T-helper 2 cell treated with Interferon-gamma antibody and Interleukin-4, amounts not matched to agents 5 μg/mL and 100 μg/mL, for 36 hours (primary cell): ENCODE measurements at regions not wholly inside any gene's neighbourhood (a gene's known extent, or its start where the extent isn't known, plus 50 kb on each side); places are given as distances from the start of the nearest gene placed in this dataset.
"Not testable (repeated sequence)": the region's sequence is repeated elsewhere in the genome, so short reads cannot be mapped to it uniquely, and the experiment has no call there.

Source experiments
- DNase-seq: peaks from one replicate; pipeline ENCODE4 v3.0.0; 2021; ENCODE audit warnings: low spot score
- H3K27ac Mint-ChIP-seq: one replicate; pipeline ENCODE4 v1.8.0; 2021; ENCODE audit warnings: mild to moderate bottlenecking, mixed read lengths
- H3K27me3 Mint-ChIP-seq: one replicate; pipeline ENCODE4 v1.8.0; 2021; ENCODE audit warnings: low read depth, mixed read lengths
- H3K36me3 Mint-ChIP-seq: one replicate; pipeline ENCODE4 v1.8.0; 2021; ENCODE audit warnings: low read depth, mixed read lengths
- H3K4me1 Mint-ChIP-seq: one replicate; pipeline ENCODE4 v1.8.0; 2021; ENCODE audit warnings: low read depth, mixed read lengths
- H3K4me3 Mint-ChIP-seq: one replicate; pipeline ENCODE4 v1.8.0; 2022; ENCODE audit warnings: mild to moderate bottlenecking, moderate library complexity, mixed read lengths
- H3K9me3 Mint-ChIP-seq: one replicate; pipeline ENCODE4 v1.8.0; 2021; ENCODE audit warnings: mixed read lengths

GRCh38 chr3:101150504-101150903 lies 157.3 kb upstream of the ABI3BP start:
- Mint-ChIP-seq H3K27ac (no peak overlapping the region), H3K27me3 (no peaks in the 10 kb centered on the region), H3K9me3 (no peaks in the 10 kb centered on the region), H3K4me1 (peaks cover 2% of the 10 kb centered on the region), H3K4me3 (no peak overlapping the region), H3K36me3 (no peaks in the 10 kb centered on the region)
- no peak for DNase-seq

DNA sequence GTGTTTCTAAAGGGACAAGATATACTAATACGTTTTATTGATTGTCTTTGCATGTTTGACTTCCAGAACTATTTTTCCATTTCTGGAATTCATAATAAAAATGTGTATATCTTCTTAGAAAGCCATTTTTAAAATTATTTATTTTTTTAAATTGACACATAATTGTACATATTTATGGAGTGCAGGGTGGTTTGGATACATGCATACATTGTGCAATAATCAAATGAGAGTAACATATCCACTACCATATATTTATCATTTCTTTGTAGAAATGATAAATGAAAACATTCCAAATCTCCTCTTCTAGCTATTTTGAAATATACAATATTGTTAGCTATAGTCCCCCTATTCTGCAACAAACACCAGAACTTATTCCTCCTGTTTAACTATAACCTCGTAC lies 156.5 kb upstream of the ABI3BP start:
- Mint-ChIP-seq H3K27ac (no peak overlapping the region), H3K4me3 (no peak overlapping the region), H3K4me1 (peaks cover 2% of the 10 kb centered on the region), H3K36me3 (no peaks in the 10 kb centered on the region), H3K27me3 (no peaks in the 10 kb centered on the region), H3K9me3 (no peaks in the 10 kb centered on the region)
- DNase-seq: no peak

DNA sequence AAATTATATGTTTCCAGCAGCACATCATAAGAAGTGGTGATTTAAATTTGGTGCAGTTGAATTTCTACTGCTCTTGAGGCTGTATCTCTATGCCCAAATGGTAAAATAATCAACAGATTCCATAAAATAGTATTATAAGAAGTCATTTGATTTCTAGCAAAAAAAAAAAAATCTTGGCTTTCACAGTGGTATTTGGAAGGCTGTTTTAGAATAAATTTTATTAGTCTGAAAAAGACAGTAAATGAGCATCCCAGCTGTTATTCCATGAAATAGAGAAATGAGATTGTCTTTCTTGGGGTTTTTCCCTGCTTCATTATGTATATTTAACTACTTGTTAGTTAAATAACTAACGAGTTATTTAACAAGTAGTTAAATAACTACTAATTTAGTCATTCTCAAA lies 156.0 kb upstream of the ABI3BP start:
- Mint-ChIP-seq H3K36me3 (no peaks in the 10 kb centered on the region), H3K4me1 (peaks cover 2% of the 10 kb centered on the region), H3K4me3 (no peak overlapping the region), H3K27ac (no peak overlapping the region), H3K27me3 (no peaks in the 10 kb centered on the region), H3K9me3 (no peaks in the 10 kb centered on the region)
- no peak for DNase-seq

GRCh38 chr3:101148001-101148400 lies 154.8 kb upstream of the ABI3BP start:
- DNase-seq: no peak
- no peak overlapping the region for H3K4me3 Mint-ChIP-seq
- H3K36me3 Mint-ChIP-seq: no peaks in the 10 kb centered on the region
- no peaks in the 10 kb centered on the region for H3K27me3 Mint-ChIP-seq
- no peak overlapping the region for H3K27ac Mint-ChIP-seq
- H3K4me1 Mint-ChIP-seq: peaks cover 2% of the 10 kb centered on the region
- no peaks in the 10 kb centered on the region for H3K9me3 Mint-ChIP-seq

GRCh38 chr3:101146946-101147345 lies 153.7 kb upstream of the ABI3BP start:
- no peak overlapping the region for H3K4me3 Mint-ChIP-seq
- DNase-seq: no peak
- peaks cover 2% of the 10 kb centered on the region for H3K4me1 Mint-ChIP-seq
- H3K27ac Mint-ChIP-seq: no peak overlapping the region
- H3K27me3 Mint-ChIP-seq: no peaks in the 10 kb centered on the region
- H3K36me3 Mint-ChIP-seq: no peaks in the 10 kb centered on the region
- H3K9me3 Mint-ChIP-seq: no peaks in the 10 kb centered on the region

DNA sequence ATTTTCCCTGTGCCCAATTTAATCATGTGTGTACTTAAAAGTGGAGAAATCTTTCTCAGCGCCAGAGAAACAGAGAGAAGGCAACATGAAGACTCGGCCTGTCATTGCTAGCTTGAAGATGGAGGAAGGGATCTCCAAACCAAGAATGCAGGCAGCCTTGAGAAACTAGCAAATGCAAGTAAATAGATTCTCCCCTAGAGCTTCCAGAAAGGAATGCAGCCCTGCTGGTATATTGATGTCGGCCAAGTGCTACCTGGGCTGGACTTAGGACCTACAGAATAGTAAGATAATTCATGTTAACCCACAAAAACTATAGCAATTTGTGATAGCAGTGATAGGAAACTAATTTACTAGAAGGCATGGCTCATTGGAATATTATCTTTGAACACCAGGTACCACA lies 150.9 kb upstream of the ABI3BP start:
- no peak for DNase-seq
- Mint-ChIP-seq H3K9me3 (no peaks in the 10 kb centered on the region), H3K36me3 (no peaks in the 10 kb centered on the region), H3K4me3 (no peak overlapping the region), H3K4me1 (peaks cover 2% of the 10 kb centered on the region), H3K27me3 (no peaks in the 10 kb centered on the region), H3K27ac (no peak overlapping the region)

- no peaks in the 10 kb centered on the region for H3K36me3 Mint-ChIP-seq
Measured at GRCh38 chr3:101143012-101143411, 149.8 kb upstream of the ABI3BP start.

GRCh38 chr3:101142160-101142559 lies 148.9 kb upstream of the ABI3BP start:
- H3K9me3 Mint-ChIP-seq: no peaks in the 10 kb centered on the region
- H3K36me3 Mint-ChIP-seq: no peaks in the 10 kb centered on the region
- DNase-seq: no peak
- no peak overlapping the region for H3K27ac Mint-ChIP-seq
- no peak overlapping the region for H3K4me3 Mint-ChIP-seq
- H3K4me1 Mint-ChIP-seq: peaks cover 2% of the 10 kb centered on the region
- no peaks in the 10 kb centered on the region for H3K27me3 Mint-ChIP-seq

More at GRCh38 chr3:101143012-101143411, 149.8 kb upstream of the ABI3BP start:
- Mint-ChIP-seq H3K4me1 (peaks cover 2% of the 10 kb centered on the region), H3K9me3 (no peaks in the 10 kb centered on the region), H3K27me3 (no peaks in the 10 kb centered on the region), H3K4me3 (no peak overlapping the region), H3K27ac (no peak overlapping the region)
- no peak for DNase-seq

DNA sequence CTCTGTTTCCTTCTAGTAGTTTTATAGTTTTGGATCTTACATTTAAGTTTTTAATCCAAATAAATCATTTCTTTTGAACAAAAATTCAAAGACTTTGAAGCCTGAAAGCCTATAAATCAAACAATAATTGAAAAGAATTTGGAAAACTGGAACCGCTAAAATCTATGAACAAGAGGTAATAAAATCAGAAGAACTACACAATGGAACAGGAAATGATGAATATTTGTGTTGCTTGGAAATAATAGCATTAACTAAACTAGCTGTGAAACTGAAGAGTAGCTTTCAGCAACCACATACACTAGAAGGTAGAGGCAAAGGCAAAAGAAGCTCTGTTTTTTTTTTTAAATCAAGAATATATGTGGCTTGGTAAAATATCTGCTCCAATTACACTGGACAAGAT lies 147.9 kb upstream of the ABI3BP start:
- no peak overlapping the region for H3K4me3 Mint-ChIP-seq
- no peaks in the 10 kb centered on the region for H3K27me3 Mint-ChIP-seq
- no peak for DNase-seq
- H3K36me3 Mint-ChIP-seq: no peaks in the 10 kb centered on the region
- H3K4me1 Mint-ChIP-seq: no peaks in the 10 kb centered on the region
- no peaks in the 10 kb centered on the region for H3K9me3 Mint-ChIP-seq
- H3K27ac Mint-ChIP-seq: no peak overlapping the region

DNA sequence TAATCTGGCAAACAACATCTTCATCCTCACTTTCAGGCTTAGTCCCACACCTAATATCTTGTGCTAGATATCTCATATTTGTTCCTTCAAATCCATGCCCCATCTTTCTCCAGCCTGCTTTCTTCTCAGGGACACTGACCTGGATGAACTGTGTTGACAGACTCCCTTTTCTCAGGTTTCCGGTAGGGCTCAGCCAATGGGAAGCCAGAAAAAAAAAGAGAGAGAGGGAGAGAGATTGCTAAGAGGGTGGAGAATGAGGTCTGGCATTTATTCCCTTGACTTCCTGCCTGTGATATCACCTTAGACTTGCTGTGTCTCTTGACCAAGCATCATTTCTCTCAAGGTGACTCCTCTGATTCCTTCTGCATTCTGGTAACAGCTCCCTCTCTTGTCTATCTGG lies 145.6 kb upstream of the ABI3BP start:
- Mint-ChIP-seq H3K9me3 (no peaks in the 10 kb centered on the region), H3K27ac (no peak overlapping the region), H3K36me3 (no peaks in the 10 kb centered on the region), H3K4me1 (peaks cover 12% of the 10 kb centered on the region), H3K27me3 (no peaks in the 10 kb centered on the region), H3K4me3 (no peak overlapping the region)
- no peak for DNase-seq

GRCh38 chr3:101134331-101134730 lies 141.1 kb upstream of the ABI3BP start:
- Mint-ChIP-seq H3K4me1 (peaks cover 19% of the 10 kb centered on the region), H3K27me3 (peaks cover 2% of the 10 kb centered on the region), H3K27ac (peak overlapping the region; percentile 2), H3K9me3 (peaks cover 20% of the 10 kb centered on the region), H3K4me3 (no peak overlapping the region), H3K36me3 (no peaks in the 10 kb centered on the region)
- no peak for DNase-seq

DNA sequence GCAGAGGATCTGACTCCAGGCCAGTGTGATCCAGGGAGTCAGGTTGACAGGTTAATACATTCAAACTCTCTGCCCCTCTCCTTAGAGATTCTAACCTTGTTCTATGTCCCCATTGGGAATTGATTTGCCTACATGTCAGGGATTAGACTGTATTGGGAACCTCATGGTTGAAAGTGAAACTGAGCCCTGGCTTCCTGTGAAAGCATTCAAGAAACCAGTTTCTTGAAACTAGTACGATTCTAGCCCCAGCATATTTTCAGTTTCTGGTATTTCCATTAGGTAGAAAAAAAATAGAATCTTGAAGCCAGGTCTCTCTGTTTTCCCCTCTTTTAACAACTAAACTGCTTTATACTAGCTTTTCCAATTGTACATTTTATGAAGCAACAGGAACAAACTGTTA lies 140.4 kb upstream of the ABI3BP start:
- Mint-ChIP-seq H3K27ac (no peak overlapping the region), H3K4me3 (no peak overlapping the region), H3K27me3 (peaks cover 2% of the 10 kb centered on the region), H3K4me1 (peaks cover 19% of the 10 kb centered on the region), H3K9me3 (peaks cover 20% of the 10 kb centered on the region), H3K36me3 (no peaks in the 10 kb centered on the region)
- DNase-seq: no peak

DNA sequence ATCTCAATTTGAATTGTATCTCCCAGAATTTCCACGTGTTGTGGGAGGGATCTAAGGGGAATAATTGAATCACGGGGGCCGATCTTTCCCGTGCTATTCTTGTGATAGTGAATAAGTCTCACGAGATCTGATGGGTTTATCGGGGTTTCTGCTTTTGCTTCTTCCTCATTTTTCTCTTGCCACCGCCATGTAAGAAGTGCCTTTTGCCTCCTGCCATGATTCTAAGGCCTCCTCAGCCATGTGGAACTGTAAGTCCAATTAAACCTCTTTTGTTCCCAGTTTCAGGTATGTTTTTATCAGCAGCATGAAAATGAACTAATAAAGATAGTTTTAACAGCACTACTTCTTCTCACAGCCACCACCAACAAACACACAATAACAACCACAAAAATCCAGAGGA lies 140.0 kb upstream of the ABI3BP start:
- peaks cover 19% of the 10 kb centered on the region for H3K4me1 Mint-ChIP-seq
- H3K27me3 Mint-ChIP-seq, H3K27ac Mint-ChIP-seq, H3K36me3 Mint-ChIP-seq, DNase-seq, H3K4me3 Mint-ChIP-seq: not testable (repeated sequence)
- H3K9me3 Mint-ChIP-seq: peaks cover 20% of the 10 kb centered on the region

DNA sequence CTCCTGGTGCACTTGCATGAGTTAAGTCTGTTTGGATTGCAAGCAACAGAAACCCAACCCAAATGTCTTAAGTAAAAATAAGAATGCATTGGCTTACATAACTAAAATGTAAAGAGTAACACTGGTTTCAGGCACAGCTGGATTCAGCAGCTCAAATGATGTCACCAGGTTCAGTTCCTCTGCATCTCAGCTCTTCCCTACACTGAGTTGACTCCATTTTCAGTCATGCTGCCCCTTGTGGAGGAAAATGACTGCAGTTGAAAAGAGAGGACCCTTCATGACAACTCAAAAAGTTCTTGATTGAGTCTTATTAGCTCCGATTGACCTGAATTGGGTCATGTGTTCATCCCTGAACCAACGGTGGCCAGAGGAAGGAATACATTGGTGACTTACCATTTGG lies 138.5 kb upstream of the ABI3BP start:
- peaks cover 19% of the 10 kb centered on the region for H3K4me1 Mint-ChIP-seq

DNA sequence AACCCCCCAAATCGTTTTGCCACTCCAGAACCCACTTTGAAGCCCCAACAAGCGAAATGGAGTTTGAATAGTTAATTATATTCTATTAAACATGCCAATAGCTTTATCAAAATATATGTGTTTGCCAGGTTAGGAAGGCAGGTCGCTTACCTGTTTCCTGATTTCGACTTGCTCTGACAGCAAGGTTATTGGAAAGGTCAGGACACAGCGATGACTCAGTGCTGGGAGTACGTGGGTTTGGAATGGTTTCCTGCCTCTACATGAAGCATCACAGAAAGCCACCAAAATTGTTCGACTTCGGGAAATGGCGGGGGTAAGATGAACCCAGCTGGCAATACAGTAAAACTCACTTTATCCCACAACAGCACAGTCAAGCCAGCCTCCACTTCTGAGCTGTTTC lies 135.6 kb upstream of the ABI3BP start:
- Mint-ChIP-seq H3K36me3 (no peaks in the 10 kb centered on the region), H3K4me3 (no peak overlapping the region), H3K4me1 (peaks cover 7% of the 10 kb centered on the region), H3K27me3 (peaks cover 14% of the 10 kb centered on the region), H3K9me3 (peaks cover 20% of the 10 kb centered on the region), H3K27ac (no peak overlapping the region)
- DNase-seq: no peak

More for the DNA sequence above, 138.5 kb upstream of the ABI3BP start:
- Mint-ChIP-seq H3K4me3 (no peak overlapping the region), H3K27me3 (peaks cover 7% of the 10 kb centered on the region), H3K9me3 (peaks cover 20% of the 10 kb centered on the region), H3K27ac (no peak overlapping the region), H3K36me3 (no peaks in the 10 kb centered on the region)
- no peak for DNase-seq
